Hematopoietic multipotent progenitor cell (in vitro differentiated cells): ENCODE measurements at regions not wholly inside any gene's neighbourhood (a gene's known extent, or its start where the extent isn't known, plus 50 kb on each side); places are given as distances from the start of the nearest gene placed in this dataset. TPM values are rescaled to one million over a fixed set of nuclear protein-coding genes. Genes with fewer than 3 reads are reported as not detected.

Experiments
- DNase-seq, 3 donors: peaks; one replicate each; pipeline ENCODE4 v3.0.0-alpha.2; 2011 to 2015; ENCODE audit warnings: low read depth in 2 of 3, low spot score in 2 of 3
- small RNA-seq: library from RNA; depleted of rRNA; stranded (forward); fragments of <200 nt; gene quantifications from one replicate; pipeline ENCODE3, GENCODE V24; 2012

DNA sequence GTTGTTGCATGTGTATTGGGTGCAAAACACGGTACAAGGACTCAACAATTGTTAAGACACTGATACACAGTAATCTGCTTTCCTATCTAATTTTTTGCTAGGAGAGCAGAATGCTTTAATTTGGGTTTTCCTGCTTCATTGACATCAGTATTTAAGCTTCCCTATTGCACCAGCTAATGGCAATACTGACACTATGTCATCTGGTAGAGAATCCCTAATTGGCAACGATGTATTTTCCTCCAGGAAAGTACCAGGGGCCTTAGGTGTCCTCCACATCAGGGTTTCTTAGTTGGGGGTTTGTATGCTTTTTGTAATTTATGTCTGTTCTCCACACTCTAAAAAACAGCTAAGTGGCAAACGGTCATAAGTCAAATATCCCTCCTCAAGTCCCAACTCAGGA, 76.5 kb upstream of the FRY start:
- DNase-seq = no peak

GRCh38 chr13:31955741-31956140, 75.8 kb upstream of the FRY start:
- DNase-seq = no peak

DNA sequence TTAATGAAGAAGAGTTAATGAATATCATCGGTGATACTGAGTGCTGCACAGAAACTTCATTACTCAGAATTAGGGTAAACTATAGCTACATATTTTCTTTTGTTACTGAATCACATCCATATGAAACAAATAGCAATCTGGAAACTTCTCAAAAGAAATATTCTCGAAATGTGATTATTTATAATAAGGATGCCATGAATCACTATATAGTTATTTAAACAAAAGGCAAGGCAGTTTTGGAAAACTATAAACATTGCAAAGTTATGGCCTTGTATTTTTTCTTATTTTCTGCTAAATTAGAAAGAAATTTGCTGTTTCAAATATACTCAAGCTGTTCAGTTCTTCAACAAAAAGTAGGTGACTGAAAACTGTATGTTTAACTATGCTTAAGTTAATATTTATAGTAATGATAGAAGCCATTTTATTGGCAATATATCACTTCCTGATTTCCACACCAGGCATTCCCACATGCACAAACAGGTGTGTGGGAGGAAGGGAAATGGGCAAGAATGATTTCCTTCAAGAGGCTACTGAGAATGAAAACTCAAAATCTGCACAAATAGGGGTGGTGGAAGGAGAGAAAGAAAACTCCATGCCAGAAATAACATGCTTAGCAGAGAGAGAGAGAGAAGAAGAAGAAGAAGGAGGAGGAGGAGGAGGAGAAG, 74.5 kb upstream of the FRY start:
- DNase-seq = no peak

DNA sequence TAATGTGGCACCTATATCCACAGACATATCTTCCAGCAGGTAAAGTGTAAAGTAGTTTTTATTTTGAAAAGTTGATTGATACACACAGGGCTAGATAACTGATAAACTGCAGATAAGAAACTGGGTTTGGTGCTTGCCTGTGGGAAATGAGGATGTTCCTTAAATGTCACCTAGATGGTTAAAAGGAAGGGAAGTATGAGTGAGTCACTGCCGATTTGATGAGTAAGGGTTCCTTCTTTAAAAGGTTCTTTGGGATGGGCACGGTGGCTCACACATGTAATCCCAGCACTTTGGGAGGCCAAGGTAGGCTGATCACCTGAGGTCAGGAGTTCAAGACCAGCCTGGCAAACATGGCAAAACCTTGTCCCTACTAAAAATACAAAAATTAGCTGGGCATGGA, 73.8 kb upstream of the FRY start:
- DNase-seq = no peak

GRCh38 chr13:31962731-31963370, 68.7 kb upstream of the FRY start:
- DNase-seq = no peak

DNA sequence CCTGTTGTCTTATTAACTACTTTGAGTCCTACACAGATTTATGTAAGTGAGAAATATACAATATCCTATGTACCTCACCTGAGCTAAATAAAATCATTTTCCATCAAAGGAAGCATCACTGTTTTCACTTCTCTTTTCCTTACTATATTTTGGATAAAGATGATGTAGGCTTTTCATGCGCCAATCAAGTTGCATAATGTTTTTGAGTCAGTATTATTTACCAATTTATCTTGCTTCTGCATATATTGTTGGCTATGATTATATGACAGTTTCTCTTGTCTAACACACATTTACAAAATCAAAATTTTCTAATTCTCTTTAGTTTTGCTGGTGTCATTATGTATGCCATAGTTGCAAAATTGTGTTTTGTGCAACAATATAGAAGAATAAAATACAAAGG, 67.9 kb upstream of the FRY start:
- no peak for DNase-seq

GRCh38 chr13:31964168-31964567, 67.4 kb upstream of the FRY start:
- no peak for DNase-seq

DNA sequence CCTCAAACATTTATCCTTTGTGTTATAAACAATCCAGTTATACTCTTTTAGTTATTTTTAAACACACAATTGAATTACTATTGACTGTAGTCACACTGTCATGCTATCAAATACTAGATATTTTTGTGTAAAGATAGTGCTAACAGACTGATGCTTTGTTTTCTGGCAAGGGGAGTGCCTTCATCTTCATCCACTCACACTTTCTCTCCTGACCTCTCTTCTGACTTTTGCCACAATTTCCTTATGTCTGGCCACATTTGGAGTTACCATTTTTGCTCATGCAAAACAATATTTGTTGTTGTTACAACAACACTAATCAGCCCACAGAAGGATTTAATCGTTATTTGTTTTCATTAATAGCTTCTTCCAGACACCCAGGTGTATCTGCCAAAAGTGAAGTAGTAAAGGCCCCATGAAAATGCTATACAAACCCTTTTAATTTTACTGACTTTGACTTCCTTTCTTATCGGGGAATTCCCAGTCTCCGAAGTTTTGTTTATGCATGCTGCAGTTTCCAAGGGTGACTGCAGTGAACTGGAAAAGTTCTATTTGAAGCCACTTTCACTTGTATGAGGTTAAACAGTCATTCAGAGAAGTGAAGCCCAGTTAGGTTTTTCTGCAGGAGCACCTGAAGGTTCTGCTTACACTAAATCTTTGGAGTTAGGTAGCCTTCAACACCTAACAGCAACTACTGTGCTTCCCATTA, 66.1 kb upstream of the FRY start:
- no peak for DNase-seq

DNA sequence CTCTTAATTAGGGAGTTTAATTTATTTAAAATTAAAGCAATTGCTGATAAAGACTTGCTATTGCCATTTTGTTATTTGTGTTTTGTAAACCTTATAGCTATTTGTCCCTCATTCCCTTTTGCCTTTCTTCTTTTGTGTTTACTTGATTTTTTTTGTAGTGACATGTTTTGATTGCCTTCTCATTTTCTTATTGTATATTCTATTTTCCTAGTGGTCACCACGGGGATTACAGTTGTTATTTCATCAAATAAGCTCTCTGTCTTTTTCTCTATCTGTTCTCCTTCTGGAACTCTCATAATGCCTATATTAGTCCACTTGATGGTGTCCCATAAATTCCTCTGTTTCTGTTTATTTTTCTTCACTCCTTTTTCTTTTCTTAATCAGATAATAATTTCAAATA, 64.4 kb upstream of the FRY start:
- peak in 1 of 3 donors; percentile 12 for DNase-seq

GRCh38 chr13:31968473-31968872, 63.1 kb upstream of the FRY start:
- no peak for DNase-seq

- no peak for DNase-seq
Measured at GRCh38 chr13:31970231-31970930, 61.2 kb upstream of the FRY start.

GRCh38 chr13:31972453-31972852, 59.1 kb upstream of the FRY start:
- no peak for DNase-seq

DNA sequence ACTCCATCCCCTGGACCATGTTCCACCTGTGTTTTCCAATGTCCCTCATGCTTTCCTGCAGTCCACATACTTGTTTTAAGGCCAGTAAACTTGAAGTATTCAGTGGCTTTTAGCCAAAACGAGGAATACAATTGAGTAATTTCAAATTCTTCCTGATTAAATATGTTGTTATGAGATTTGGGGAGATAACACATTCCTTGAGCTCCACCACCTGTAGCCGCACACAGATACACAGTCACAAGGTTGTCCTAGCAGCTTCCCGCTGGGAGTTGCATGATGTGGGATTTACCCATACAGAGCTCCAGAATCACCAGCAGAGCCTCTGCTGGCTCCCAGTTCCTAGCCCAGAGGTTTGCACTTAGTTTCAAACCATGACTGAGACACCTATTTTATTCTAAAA, 53.6 kb upstream of the FRY start:
- DNase-seq = no peak

DNA sequence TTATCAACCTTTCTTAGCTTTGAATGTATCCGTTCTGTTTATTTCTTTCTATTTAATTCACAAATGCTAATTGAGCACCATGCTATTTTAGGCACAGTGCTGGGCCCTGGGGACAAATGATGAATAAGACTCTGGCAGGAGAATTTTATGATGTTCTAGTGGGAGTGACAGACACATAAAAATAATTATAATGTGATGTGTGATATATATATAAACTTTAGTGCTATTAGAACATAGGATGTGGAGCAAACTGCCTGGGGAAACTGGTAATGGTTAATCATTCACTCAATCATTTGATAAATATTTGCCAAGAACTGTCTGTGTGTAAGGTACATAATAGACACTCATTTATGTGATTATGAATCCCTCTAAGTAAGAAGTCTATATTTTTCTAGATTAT, 50.7 kb upstream of the FRY start:
- no peak for DNase-seq

Small RNA genes in the stretch of these regions (small RNA-seq; reads per million reads assigned to genes)
- not detected for gene RF00017
